ENCODE measurements at regions not wholly inside any gene's neighbourhood (a gene's known extent, or its start where the extent isn't known, plus 50 kb on each side); places are given as distances from the start of the nearest gene placed in this dataset.

- H3K27ac Mint-ChIP-seq (ENCODE audit: unreplicated experiment), result no peak overlapping the region
- no peaks in the 10 kb centered on the region for H3K27me3 Mint-ChIP-seq (ENCODE audit: low read depth)
- no peak for TF ChIP-seq CTCF (conservative IDR thresholded peaks at IDR 0.05)
- no peaks in the 10 kb centered on the region for H3K4me1 Mint-ChIP-seq
- no peak for DNase-seq (ENCODE audit: low read depth, low spot score)
- H3K36me3 Mint-ChIP-seq (ENCODE audit: low read depth), result peaks cover 13% of the 10 kb centered on the region
- peaks cover 10% of the 10 kb centered on the region for H3K9me3 Mint-ChIP-seq
- H3K4me3 Mint-ChIP-seq, result no peak overlapping the region
Observed at GRCh38 chr1:2919841-2920240, 101.4 kb upstream of the ACTRT2 start.

- no peaks in the 10 kb centered on the region for H3K4me1 Mint-ChIP-seq
- H3K27me3 Mint-ChIP-seq (ENCODE audit: low read depth), result no peaks in the 10 kb centered on the region
- TF ChIP-seq CTCF (conservative IDR thresholded peaks at IDR 0.05), result no peak
- H3K9me3 Mint-ChIP-seq, result peaks cover 8% of the 10 kb centered on the region
- H3K36me3 Mint-ChIP-seq (ENCODE audit: low read depth), result peaks cover 11% of the 10 kb centered on the region
- H3K4me3 Mint-ChIP-seq, result no peak overlapping the region
- DNase-seq (ENCODE audit: low read depth, low spot score), result no peak
- H3K27ac Mint-ChIP-seq (ENCODE audit: unreplicated experiment), result no peak overlapping the region
Observed at GRCh38 chr1:2920421-2921015, 100.7 kb upstream of the ACTRT2 start.

- no peaks in the 10 kb centered on the region for H3K4me1 Mint-ChIP-seq
Observed at GRCh38 chr1:2921970-2922686, 99.1 kb upstream of the ACTRT2 start.

GRCh38 chr1:2923351-2923750 lies 97.9 kb upstream of the ACTRT2 start:
- DNase-seq (ENCODE audit: low read depth, low spot score), result no peak
- Mint-ChIP-seq H3K4me3 (no peak overlapping the region), H3K36me3 (ENCODE audit: low read depth) (peaks cover 8% of the 10 kb centered on the region), H3K27ac (ENCODE audit: unreplicated experiment) (no peak overlapping the region), H3K4me1 (no peaks in the 10 kb centered on the region), H3K9me3 (peaks cover 5% of the 10 kb centered on the region), H3K27me3 (ENCODE audit: low read depth) (no peaks in the 10 kb centered on the region)
- TF ChIP-seq CTCF (conservative IDR thresholded peaks at IDR 0.05), result no peak

More at GRCh38 chr1:2921970-2922686, 99.1 kb upstream of the ACTRT2 start:
- Mint-ChIP-seq H3K27me3 (ENCODE audit: low read depth) (no peaks in the 10 kb centered on the region), H3K9me3 (peaks cover 2% of the 10 kb centered on the region), H3K27ac (ENCODE audit: unreplicated experiment) (no peak overlapping the region), H3K4me3 (no peak overlapping the region), H3K36me3 (ENCODE audit: low read depth) (peaks cover 5% of the 10 kb centered on the region)
- no peak for DNase-seq (ENCODE audit: low read depth, low spot score)
- peak; percentile 33 for TF ChIP-seq CTCF (conservative IDR thresholded peaks at IDR 0.05)

GRCh38 chr1:2925291-2925690 lies 96.0 kb upstream of the ACTRT2 start:
- H3K27ac Mint-ChIP-seq (ENCODE audit: unreplicated experiment), result no peak overlapping the region
- peaks cover 7% of the 10 kb centered on the region for H3K9me3 Mint-ChIP-seq
- H3K4me3 Mint-ChIP-seq, result no peak overlapping the region
- TF ChIP-seq CTCF (conservative IDR thresholded peaks at IDR 0.05), result no peak
- peaks cover 8% of the 10 kb centered on the region for H3K36me3 Mint-ChIP-seq (ENCODE audit: low read depth)
- no peaks in the 10 kb centered on the region for H3K4me1 Mint-ChIP-seq
- H3K27me3 Mint-ChIP-seq (ENCODE audit: low read depth), result no peaks in the 10 kb centered on the region
- DNase-seq (ENCODE audit: low read depth, low spot score), result no peak
